T-helper 9 cell (primary cell): ENCODE measurements at regions not wholly inside any gene's neighbourhood (a gene's known extent, or its start where the extent isn't known, plus 50 kb on each side); places are given as distances from the start of the nearest gene placed in this dataset.

Source experiments
- DNase-seq: peaks from one replicate; pipeline ENCODE4 v3.0.0-alpha.2; 2020

DNA sequence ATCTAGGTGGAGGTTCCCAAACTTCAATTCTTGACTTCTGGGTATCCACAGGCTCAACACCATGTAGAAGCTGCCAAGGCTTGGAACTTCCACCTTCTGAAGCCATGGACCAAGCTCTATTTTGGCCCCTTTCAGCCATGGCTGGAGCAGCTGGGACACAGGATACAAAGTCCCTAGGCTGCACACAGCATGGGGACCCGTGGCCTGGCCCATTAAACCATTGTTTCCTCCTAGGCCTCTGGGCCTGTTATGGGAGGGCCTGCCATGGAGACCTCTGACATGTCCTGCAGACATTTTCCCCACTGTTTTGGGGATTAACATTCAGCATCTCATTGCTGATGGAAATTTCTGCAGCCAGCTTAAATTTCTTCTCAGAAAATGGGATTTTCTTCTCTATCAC is 1908.0 kb downstream of the EFNA5 start:
- no peak for DNase-seq

GRCh38 chr5:105754056-105754455 is 1916.7 kb downstream of the EFNA5 start:
- DNase-seq: no peak

GRCh38 chr5:105752801-105753200 is 1917.9 kb downstream of the EFNA5 start:
- DNase-seq: no peak

GRCh38 chr5:105751908-105752307 is 1918.8 kb downstream of the EFNA5 start:
- DNase-seq: no peak

GRCh38 chr5:105745111-105745510 is 1925.6 kb downstream of the EFNA5 start:
- no peak for DNase-seq

- no peak for DNase-seq
These were observed 1930.5 kb downstream of the EFNA5 start for GRCh38 chr5:105740242-105740641.

GRCh38 chr5:105739732-105740131 is 1931.0 kb downstream of the EFNA5 start:
- DNase-seq: no peak

GRCh38 chr5:105735704-105736103 is 1935.0 kb downstream of the EFNA5 start:
- DNase-seq: no peak

GRCh38 chr5:105730982-105731381 is 1939.8 kb downstream of the EFNA5 start:
- no peak for DNase-seq

GRCh38 chr5:105726093-105726492 is 1944.6 kb downstream of the EFNA5 start:
- no peak for DNase-seq

DNA sequence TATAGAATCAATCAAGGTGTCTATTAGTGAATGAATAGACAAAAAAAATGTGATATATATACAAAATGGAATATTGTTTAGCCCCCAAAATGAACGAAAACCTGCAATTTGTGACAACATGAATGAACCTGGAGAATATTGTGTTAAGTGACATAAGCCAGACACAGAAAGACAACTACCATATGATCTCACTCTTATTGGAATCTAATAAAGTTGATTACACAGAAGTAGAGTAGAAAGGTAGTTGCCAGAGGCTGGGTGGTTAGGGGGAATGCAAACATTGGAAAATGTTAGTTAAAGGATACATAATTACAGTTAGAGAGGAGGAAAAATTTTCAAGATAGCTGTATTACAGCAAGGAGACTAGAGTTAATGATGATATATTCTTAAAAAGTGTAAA is 1962.3 kb downstream of the EFNA5 start:
- DNase-seq: no peak

DNA sequence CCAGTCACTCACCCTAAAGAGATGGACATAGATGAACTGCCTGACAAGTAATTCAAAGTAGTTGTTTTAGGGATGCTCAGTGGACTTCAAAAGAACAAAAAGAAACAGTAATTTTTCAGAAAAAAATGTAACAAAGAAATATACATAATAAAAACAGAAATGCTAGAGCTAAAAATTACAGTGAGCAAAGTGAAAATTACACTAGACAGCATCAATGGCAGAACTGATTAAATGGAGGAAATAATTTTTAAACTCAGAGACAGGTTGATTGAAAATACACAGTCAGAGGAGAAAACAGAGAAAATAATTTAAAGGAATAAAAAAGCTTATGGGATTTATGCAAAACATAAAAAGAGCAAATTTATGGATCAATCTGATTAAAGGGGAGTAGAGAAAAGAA is 1968.4 kb downstream of the EFNA5 start:
- no peak for DNase-seq

DNA sequence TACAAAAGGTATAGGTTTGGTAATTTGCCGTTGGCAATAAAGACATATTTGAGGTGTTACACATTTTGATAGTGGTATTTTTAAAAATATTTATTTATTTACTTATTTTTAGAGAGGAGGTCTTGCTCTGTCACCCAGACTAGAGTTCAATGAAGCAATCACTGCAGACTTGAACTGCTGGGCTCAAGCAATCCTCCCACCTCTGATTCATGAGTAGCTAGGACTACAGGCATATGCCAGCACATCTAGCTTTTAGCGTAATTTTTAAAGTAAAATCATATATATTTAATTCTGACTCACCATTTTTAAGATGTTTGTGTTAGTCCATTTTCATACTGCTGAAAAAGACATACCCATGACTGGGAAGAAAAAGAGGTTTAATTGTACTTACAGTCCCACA is 1974.3 kb downstream of the EFNA5 start:
- no peak for DNase-seq

- DNase-seq: no peak
These were observed 1974.8 kb downstream of the EFNA5 start for GRCh38 chr5:105695941-105696340.

- no peak for DNase-seq
These were observed 1981.1 kb downstream of the EFNA5 start for GRCh38 chr5:105689596-105689995.

DNA sequence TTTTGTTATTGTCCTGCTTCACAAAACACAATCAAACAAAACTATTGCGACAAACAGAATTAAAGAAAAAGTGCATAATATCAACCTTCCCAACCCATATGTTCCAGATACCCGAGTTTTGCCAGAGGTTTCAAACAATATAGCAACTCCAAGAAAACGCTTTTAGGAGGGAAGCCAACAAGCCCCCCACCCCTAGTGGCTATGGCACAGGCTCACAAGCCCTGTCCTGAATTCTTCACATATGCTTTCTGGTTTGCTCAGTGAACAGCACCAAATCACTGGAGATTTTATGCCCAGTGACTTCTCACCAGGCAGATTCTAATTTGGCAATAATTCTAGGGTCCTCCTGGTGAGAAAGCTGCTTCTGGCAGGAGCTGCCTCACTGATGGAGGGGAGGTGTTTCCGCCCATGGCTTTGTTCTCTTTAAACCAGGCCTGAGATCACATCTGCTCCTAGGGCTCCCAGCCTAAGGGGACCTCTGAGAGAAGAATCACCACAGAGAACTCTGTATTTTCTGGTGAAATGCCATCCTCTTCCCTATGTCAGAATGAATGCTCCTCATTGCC is 1982.4 kb downstream of the EFNA5 start:
- DNase-seq: no peak

DNA sequence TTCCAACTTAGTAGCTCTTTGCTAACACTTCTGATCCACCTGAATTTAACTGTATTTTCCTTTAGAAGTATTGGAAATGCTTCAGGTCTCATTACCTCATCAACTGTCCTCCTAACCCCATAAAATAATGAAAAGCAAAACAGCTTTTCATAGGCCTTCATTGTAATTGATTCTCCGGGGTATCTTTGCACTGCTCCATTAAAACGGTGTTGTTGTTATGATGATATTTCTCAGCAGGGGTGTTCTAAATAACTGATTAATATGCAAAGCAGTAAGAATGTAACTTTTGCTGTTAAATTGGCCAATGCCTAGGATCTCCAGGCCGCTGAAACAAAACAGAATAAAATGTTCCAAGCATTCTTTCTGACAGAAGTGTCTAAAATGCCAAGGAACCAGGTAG is 1983.2 kb downstream of the EFNA5 start:
- DNase-seq: no peak

GRCh38 chr5:105685884-105686283 is 1984.9 kb downstream of the EFNA5 start:
- DNase-seq: no peak

DNA sequence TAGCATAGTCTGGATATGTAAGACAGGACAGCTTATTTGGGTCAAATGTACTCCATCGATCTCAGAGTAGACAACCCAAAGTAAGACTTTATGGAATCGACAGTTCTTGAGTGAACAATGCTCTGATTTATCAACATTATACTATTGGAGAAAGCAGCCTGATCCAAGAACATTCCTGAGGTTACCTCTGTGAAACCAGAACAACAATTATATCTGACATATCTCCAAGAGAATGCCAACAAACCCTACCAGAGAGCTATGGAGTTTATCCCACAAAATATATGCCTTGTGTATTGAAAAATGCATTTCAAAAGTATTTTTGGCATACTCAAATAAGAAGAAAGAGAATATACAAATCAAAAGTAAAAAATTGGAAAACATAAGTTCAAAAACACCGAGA is 1985.9 kb downstream of the EFNA5 start:
- DNase-seq: no peak

GRCh38 chr5:105680858-105681475 is 1989.8 kb downstream of the EFNA5 start:
- no peak for DNase-seq

DNA sequence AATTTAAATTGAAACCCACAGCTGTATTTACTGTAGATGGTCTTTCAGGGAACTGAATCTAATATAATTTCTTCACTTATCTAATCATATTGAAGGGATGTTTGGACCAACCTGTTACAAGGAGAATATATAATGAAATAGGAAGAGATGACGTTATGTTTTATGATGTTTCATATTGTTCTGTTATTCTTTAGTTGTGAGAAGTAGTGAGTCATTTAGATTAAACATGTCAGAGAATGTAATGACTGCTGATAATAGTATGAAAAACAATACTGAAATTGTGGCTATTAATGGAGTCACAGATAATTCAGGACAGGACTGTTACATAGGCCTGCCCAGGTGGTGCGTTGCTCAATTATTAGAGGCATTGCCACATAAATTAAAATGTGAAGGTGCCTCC is 1993.4 kb downstream of the EFNA5 start:
- DNase-seq: no peak

- no peak for DNase-seq
These were observed 2000.1 kb downstream of the EFNA5 start for GRCh38 chr5:105670596-105670995.

GRCh38 chr5:105663671-105664070 is 2007.1 kb downstream of the EFNA5 start:
- DNase-seq: no peak

- DNase-seq: no peak
These were observed 2011.3 kb downstream of the EFNA5 start for GRCh38 chr5:105659396-105659795.

- DNase-seq: no peak
These were observed 2030.4 kb downstream of the EFNA5 start for GRCh38 chr5:105640328-105640727.
